Kidney glomerular epithelial cell (primary cell): ENCODE measurements at regions not wholly inside any gene's neighbourhood (a gene's known extent, or its start where the extent isn't known, plus 50 kb on each side); places are given as distances from the start of the nearest gene placed in this dataset.

ENCODE experiments used
- DNase-seq: peaks from one replicate; lab custom pipeline; 2025; lab: John Stamatoyannopoulos, UW

DNA sequence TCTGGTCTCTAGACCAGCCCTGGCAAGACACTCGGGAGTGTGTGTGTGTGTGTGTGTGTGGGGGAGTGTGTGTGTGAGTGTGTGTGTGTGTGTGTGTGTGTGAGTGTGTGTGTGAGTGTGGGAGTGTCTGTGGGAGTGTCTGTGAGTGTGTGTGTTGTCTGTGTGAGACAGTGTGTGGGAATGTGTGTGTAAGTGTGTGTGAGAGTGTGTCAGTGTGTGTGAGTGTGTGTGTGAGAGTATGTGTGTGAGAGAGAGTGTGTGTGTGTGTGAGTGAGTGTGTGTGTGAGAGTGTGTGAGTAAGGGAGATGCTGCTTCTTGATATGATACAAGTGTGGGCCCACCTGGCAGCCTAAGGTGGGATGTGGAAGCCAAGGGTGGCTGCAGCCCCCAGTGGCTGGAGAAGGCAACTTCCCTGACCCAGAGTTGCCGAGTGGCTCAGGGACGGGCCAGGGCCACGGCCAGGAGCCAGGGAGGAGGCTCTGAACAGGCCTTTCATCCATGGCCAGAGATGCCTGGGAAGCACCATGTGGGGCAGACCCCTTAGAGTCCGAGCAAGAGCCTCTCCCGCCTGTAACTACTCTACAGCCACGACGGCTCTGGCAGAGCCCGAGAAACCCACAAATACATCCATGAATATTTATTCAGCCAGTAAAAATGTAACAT is 159.3 kb upstream of the MYCN start:
- DNase-seq: no peak

DNA sequence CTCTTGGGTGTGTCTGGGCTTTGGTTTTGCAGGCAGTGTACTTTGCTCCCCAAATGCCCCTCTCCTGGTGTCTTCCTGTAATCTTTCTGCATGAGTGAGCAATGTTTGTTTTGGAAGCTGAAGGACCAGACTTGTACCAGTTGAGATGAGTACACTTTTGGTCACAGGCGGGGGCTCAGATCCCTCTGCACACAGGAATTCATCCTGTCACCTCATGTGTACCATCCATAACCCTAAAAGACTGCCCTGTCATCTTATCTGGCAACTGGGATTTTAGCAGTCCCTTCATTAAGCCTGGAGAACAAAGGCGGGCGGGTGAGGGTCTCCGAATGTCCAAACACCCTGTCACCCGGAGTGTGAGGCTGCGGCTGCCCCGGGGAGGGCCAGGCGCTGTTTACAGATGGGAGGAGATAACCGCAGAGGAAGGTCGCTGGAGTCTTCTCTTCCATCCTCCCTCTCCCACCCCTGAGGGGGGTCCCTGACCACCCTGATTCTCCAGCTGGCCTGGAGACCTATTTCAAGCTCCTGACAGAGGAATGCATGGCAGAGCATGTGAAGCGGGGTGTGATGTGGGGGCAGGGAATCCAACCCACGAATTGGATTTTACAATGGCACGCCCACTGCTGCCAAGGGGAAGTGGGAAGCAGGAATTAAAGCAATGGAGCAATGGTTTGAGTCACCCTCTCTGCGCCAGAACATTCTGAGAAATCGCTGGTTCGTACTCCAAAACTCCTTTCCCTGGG is 158.2 kb upstream of the MYCN start:
- peak; percentile 55 for DNase-seq

GRCh38 chr2:15782769-15783294 is 157.5 kb upstream of the MYCN start:
- no peak for DNase-seq

- DNase-seq: no peak
These were observed 156.9 kb upstream of the MYCN start for GRCh38 chr2:15783489-15783888.

- no peak for DNase-seq
These were observed 156.1 kb upstream of the MYCN start for GRCh38 chr2:15784106-15784885.

DNA sequence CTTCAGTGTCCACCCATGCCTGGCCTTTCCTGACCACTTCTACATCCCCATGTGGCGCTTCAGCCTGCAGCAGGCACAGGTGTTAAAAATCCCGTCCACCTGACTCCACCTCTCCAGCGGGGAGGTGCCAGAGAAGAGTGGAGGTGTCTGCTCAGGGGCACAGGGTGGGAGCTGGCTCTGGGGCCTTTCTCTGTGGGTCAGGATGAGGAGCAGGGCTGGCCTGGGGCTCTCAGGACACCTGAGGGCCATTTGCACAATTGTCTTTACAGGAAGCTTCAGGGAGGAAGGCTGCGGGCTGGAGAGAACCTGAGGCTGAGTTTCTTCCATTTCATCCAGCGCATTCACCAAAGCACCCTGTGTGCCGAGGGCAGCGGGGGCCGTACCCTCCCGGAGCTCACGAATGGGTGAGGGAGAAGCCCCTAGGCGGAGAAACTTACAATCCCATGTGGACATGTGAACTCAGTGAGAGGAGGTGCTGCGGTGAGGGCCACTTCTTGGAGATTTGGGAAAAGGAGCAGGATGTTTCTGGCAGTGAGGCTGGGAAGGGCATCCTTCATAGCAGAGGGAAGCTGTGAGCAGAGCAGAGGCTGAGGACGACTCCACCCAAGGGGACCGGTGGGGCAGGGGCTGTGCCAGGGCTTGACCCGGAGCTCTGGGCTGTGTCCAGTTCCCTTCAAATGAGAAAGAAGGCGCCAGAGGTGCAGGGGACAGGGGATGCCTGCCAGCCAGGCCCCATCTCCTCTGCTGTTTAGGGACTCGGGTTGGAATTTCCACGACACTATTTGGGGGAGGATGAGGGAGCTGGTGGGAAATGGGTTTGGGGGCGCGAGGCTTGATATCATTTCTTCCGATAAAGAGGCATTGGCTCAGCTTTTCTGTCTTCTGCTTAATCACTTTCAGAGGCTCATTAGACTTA is 155.2 kb upstream of the MYCN start:
- DNase-seq: no peak

GRCh38 chr2:15786003-15786654 is 154.2 kb upstream of the MYCN start:
- DNase-seq: no peak

- no peak for DNase-seq
These were observed 153.4 kb upstream of the MYCN start for GRCh38 chr2:15786901-15787300.

DNA sequence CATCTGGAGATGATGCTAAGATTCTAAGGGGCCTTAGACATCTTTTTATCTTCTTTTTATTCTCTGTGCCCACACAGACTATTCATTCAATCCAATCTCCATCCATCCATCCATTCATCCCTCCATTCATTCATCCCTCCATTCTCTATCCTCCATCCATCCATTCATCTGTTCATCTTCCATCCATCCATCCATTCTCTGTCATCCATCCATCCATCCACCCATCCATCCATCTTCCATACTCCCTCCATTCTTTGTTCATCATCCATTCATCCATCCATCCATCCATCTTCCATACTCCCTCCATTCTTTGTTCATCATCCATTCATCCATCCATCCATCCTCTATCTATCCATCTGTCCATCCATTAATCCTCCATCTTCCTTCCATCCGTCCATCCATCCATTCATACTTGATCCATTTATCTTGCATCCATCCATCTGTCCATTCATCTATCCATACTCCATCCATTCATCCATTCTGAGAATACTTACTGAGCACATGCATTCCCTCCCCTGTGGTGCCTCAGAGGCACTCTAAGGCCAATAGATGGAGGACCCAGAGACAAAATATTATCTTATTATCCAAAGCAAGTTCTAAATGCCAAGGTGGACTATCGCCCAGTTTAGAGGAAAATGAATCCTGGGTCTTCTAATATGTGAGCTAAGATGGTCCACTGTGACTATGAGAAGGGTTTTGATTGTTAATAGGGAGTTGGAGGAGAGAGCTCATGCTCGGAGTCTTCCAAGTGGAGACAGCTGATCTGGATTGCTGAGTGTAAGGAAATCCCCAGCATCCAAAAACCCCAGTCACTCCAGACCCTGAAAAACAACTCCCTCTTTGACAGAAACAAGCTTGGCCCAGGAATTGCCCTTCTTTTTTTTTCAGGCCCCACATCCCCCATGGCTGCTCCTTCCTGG is 152.6 kb upstream of the MYCN start:
- DNase-seq: no peak

DNA sequence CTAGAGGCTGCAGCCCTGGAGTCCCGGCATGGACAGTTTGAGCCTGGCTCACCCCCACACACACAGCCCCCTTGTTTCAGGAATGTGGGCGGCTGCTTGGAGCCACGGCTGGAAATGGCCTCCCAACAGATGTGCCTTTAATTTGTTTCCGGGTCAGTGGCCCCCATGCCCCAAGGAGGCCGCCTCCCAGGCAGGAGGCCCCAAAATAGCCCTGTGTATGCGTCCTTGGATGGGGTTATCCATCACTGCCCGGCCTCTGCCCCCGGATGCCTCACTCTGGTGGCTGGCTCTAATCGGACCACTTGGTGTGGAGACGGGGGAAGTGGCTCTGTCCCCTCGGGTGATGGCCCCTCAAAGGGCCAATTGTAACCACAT is 151.9 kb upstream of the MYCN start:
- DNase-seq: no peak

- DNase-seq: no peak
These were observed 151.5 kb upstream of the MYCN start for GRCh38 chr2:15788830-15789229.

- DNase-seq: no peak
These were observed 150.8 kb upstream of the MYCN start for GRCh38 chr2:15789381-15790062.

DNA sequence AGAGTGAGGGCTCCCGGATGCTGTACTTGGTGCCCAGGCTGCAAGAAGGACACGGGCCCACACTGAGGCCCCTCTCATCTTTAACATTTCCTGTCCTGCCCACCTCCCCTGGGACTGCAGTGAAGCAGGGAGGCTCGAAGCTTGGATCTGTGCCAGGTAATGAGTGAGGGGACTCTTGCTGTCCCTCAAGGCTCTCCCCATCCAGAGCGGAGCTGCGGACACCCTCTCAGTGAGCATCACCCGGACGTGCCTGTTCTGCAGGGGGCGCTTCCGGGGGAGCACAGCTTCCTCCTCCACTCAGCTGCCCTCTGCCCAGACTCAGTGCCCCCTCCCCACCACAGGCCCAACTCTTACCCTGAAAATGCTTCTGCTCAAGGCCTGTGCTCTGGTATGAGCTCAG is 150.0 kb upstream of the MYCN start:
- no peak for DNase-seq

DNA sequence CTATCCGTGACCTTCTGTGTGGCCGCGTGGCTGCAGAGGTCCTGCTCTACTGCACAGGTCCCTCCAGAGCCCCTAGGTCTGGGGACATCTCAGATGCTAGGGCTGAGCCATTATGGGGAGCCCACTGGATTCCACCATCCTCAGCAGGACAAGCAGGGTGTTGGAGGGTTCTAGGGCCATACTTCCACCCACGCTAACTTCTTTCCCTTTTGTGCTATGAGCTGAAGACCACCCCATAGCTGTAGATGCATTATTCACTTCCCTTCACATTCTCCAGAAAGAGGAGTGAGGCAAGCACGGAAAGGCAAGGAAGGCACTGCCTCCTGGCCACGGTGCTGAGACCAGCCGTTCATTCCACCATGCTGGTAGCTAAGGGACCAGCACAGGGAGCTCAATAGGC is 149.5 kb upstream of the MYCN start:
- no peak for DNase-seq

- no peak for DNase-seq
These were observed 149.1 kb upstream of the MYCN start for GRCh38 chr2:15791294-15791693.

- DNase-seq: no peak
These were observed 148.0 kb upstream of the MYCN start for GRCh38 chr2:15792331-15792730.

DNA sequence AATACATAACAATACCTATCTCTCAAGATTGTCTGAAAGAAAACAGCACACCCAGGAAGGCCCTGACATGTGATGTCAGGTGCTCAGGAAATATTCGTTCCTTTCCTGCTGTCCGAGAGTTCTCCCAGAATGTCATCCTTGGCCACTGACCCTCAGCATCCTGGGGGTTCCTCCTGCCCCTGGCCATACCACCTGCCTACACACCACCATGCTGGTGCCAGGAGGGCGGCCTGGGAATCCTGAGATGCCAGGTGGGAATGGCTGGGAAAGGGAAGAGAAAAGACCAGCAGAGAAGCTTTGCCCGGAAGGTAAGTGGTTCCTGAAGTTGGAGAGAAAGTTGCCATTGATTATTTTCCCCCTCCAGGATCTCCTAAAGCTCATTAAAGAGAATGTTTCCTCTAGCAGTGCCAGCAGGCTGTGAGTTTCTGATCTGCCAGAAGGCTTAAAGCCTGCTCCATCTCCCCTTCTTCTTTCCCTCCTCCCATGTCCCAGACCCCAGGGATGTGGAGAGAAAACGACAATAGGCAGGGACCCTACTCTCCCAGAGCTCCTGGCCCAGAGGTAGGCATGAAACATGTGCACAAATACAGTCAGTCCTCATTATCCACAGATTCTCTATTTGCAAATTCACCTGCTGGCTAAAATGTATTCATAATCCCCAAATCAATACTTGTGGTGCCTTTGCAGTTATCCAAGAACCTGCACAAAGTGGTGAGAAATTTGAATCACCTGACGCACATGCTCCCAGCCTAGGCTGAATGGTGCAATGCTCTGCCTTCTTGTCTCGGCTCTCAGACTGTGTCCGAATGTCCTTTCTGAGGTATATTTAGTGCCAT is 147.1 kb upstream of the MYCN start:
- DNase-seq: no peak

- no peak for DNase-seq
These were observed 146.4 kb upstream of the MYCN start for GRCh38 chr2:15793978-15794377.
